ENCODE measurements at regions not wholly inside any gene's neighbourhood (a gene's known extent, or its start where the extent isn't known, plus 50 kb on each side); places are given as distances from the start of the nearest gene placed in this dataset.

- no peak for DNase-seq (ENCODE audit: low read depth in 4 of 4, low spot score in 3 of 4)
These were observed 68.0 kb upstream of the NXT1 start for GRCh38 chr20:23282546-23282945.

GRCh38 chr20:23282111-23282510, 68.5 kb upstream of the NXT1 start:
- no peak for DNase-seq (ENCODE audit: low read depth in 4 of 4, low spot score in 3 of 4)

- DNase-seq (ENCODE audit: low read depth in 4 of 4, low spot score in 3 of 4), result no peak
These were observed 70.8 kb upstream of the NXT1 start for GRCh38 chr20:23279836-23280235.

GRCh38 chr20:23278172-23278571, 72.4 kb upstream of the NXT1 start:
- no peak for DNase-seq (ENCODE audit: low read depth in 4 of 4, low spot score in 3 of 4)

GRCh38 chr20:23277316-23277715, 73.3 kb upstream of the NXT1 start:
- DNase-seq (ENCODE audit: low read depth in 4 of 4, low spot score in 3 of 4), result no peak

- no peak for DNase-seq (ENCODE audit: low read depth in 4 of 4, low spot score in 3 of 4)
These were observed 76.8 kb upstream of the NXT1 start for GRCh38 chr20:23273776-23274175.

GRCh38 chr20:23272176-23273029, 78.2 kb upstream of the NXT1 start:
- DNase-seq (ENCODE audit: low read depth in 4 of 4, low spot score in 3 of 4), result no peak

GRCh38 chr20:23270382-23270911, 80.1 kb upstream of the NXT1 start:
- DNase-seq (ENCODE audit: low read depth in 4 of 4, low spot score in 3 of 4), result no peak

- no peak for DNase-seq (ENCODE audit: low read depth in 4 of 4, low spot score in 3 of 4)
These were observed 80.6 kb upstream of the NXT1 start for GRCh38 chr20:23269954-23270353.

GRCh38 chr20:23268792-23269354, 81.7 kb upstream of the NXT1 start:
- DNase-seq (ENCODE audit: low read depth in 4 of 4, low spot score in 3 of 4), result no peak

- no peak for DNase-seq (ENCODE audit: low read depth in 4 of 4, low spot score in 3 of 4)
These were observed 82.7 kb upstream of the NXT1 start for GRCh38 chr20:23267909-23268308.

GRCh38 chr20:23266530-23267398, 83.8 kb upstream of the NXT1 start:
- DNase-seq (ENCODE audit: low read depth in 4 of 4, low spot score in 3 of 4), result no peak

- no peak for DNase-seq (ENCODE audit: low read depth in 4 of 4, low spot score in 3 of 4)
These were observed 85.4 kb upstream of the NXT1 start for GRCh38 chr20:23265226-23265625.

- DNase-seq (ENCODE audit: low read depth in 4 of 4, low spot score in 3 of 4), result no peak
These were observed 86.0 kb upstream of the NXT1 start for GRCh38 chr20:23264545-23264944.

- no peak for DNase-seq (ENCODE audit: low read depth in 4 of 4, low spot score in 3 of 4)
These were observed 90.3 kb upstream of the NXT1 start for GRCh38 chr20:23260181-23260840.

- DNase-seq (ENCODE audit: low read depth in 4 of 4, low spot score in 3 of 4), result no peak
These were observed 91.9 kb upstream of the NXT1 start for GRCh38 chr20:23258747-23259121.

- DNase-seq (ENCODE audit: low read depth in 4 of 4, low spot score in 3 of 4), result no peak
These were observed 92.5 kb upstream of the NXT1 start for GRCh38 chr20:23257848-23258746.

- no peak for DNase-seq (ENCODE audit: low read depth in 4 of 4, low spot score in 3 of 4)
These were observed 93.4 kb upstream of the NXT1 start for GRCh38 chr20:23257106-23257761.

- no peak for DNase-seq (ENCODE audit: low read depth in 4 of 4, low spot score in 3 of 4)
These were observed 94.7 kb upstream of the NXT1 start for GRCh38 chr20:23255716-23256385.
